GM12865 (cell line): ENCODE measurements at regions not wholly inside any gene's neighbourhood (a gene's known extent, or its start where the extent isn't known, plus 50 kb on each side); places are given as distances from the start of the nearest gene placed in this dataset.

Source experiments
- DNase-seq: peaks from one replicate; pipeline ENCODE4 v3.0.0; 2010; ENCODE audit warnings: low read depth
- H3K4me3 ChIP-seq: 2 replicates; pipeline ENCODE4 v1.5.1; 2011; ENCODE audit warnings: mild to moderate bottlenecking, low read depth, low read length, control low read depth
- TF ChIP-seq, protein P1 (sequence below): IDR thresholded peaks from 2 replicates; pipeline ENCODE4 v1.5.1; 2011; ENCODE audit warnings: low read length, control low read depth, low read depth, inconsistent platforms; ENCODE audit not compliant: insufficient read depth; ENCODE audit errors: missing control alignments

GRCh38 chr9:78811622-78812276 lies 514.8 kb downstream of the PSAT1 start:
- TF ChIP-seq, protein P1, sequence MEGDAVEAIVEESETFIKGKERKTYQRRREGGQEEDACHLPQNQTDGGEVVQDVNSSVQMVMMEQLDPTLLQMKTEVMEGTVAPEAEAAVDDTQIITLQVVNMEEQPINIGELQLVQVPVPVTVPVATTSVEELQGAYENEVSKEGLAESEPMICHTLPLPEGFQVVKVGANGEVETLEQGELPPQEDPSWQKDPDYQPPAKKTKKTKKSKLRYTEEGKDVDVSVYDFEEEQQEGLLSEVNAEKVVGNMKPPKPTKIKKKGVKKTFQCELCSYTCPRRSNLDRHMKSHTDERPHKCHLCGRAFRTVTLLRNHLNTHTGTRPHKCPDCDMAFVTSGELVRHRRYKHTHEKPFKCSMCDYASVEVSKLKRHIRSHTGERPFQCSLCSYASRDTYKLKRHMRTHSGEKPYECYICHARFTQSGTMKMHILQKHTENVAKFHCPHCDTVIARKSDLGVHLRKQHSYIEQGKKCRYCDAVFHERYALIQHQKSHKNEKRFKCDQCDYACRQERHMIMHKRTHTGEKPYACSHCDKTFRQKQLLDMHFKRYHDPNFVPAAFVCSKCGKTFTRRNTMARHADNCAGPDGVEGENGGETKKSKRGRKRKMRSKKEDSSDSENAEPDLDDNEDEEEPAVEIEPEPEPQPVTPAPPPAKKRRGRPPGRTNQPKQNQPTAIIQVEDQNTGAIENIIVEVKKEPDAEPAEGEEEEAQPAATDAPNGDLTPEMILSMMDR, result no peak
- DNase-seq, result no peak
- no peak overlapping the region for H3K4me3 ChIP-seq

DNA sequence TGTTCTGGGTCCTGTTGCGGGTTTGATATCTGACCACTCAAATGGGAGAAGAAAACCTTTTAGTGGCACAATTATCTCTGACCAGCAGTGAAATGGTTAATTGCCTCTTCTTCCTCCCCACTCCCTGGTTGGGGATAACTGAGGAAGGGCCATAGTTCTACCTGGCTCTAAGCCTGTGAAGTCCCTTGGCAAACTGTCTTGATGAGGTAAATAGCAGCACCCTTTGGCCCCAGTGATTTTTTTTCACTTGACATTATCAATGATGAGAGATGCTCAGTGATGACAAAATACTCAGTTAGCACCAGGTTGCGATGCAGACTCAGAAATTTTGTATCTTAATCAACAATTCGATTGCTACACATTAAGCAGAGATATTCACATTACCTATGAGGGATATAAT lies 515.7 kb downstream of the PSAT1 start:
- no peak overlapping the region for H3K4me3 ChIP-seq
- TF ChIP-seq, protein P1, result no peak
- DNase-seq, result no peak

DNA sequence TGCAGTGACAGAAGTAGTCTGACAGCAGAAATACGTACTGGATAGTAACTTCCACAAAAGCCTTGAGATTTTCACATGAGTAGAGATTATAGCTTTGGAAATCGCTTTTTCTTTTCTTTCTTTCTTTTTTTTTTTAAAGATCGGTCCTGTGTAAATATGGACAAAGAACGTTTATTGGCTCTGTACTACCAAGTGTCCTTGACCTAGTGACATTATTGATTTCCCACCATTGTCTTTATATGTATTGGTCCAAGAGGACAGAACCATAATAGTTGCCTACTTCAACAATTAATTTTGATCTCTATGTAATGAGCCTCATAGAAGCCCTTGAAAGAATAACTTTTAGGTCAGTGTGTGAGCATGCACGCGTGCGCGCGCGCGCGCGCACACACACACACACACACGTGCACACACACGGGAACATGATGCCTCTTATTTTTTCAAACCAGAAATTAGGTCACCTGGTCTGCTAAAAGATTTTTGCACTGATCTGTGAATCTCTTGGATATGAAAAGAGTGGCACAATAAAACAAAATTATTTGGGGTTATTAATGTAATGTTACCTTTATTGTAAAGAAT lies 516.8 kb downstream of the PSAT1 start:
- no peak overlapping the region for H3K4me3 ChIP-seq
- DNase-seq, result no peak
- TF ChIP-seq, protein P1, result no peak

DNA sequence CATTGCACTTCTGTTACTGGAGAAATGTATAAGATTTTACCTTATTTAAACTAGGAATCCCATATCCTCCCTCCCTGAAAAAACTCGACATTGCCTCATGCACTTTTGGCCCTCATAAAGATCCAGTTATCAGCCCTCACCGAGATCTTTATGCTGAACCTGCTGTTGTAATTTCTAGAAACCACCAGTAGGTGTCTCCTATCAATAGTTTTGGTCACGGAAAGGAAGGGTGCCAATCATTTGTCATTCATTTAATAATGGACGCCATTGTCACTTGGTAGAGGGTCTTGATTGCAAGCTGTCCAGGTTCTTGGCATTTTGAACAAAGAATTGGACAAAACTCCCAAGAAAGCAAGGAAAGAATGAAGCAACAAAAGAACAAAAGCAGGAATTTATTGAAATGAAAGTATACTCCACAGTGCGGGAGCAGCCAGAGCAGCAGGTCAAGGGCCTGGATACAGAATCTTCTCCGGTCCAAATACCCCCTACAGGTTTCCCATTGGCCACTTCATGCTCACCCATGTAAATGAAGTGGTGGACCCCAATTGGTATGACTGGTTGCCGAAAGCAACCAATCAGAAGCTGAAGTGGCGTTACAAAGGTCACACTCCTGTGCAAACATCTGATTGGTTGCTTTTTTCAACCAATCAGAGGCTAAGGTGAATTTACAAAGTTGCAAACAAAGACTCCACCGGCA lies 524.3 kb downstream of the PSAT1 start:
- peak; percentile 45 for DNase-seq

DNA sequence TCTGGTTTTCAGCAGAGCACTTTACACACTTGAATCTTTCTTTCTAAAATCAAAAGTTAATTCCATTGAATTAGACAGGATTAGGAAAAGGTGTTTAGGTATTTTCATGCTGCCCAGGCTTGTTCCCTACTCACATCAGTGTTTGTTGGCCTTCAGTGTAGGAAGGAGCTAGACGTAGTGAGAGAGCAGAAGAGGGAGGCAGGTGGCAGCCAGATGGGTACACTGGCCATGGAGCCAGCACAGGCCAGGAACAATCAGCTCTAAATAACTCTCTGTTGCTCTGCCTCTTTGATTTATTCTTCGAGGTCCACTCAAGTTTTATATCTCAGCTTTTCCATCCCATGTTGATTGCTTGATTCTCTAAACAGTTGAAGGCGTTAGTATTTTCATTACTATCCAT lies 529.6 kb downstream of the PSAT1 start:
- DNase-seq, result no peak
- no peak overlapping the region for H3K4me3 ChIP-seq
- TF ChIP-seq, protein P1, result no peak

More for the DNA sequence above, 524.3 kb downstream of the PSAT1 start:
- H3K4me3 ChIP-seq, result no peak overlapping the region
- TF ChIP-seq, protein P1, result peak; percentile 56

DNA sequence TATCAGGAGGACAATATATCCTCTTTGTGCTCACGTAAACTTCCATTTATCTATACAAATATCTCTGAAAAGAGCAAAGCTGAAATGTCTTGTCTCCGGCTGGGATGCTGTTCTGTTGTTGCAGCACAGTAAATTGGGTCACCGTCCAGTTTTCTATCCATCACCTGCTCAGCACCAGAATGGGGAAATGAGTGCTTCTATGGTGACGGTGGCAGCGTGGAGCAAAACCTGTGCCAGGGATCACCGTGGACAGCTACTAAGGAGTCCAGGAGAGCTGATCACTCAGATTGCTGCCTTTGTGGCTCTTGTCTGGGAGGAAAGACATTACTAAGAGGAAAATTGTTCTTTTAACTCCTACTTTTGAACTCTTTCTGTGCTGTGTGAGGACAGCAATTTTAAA lies 531.6 kb downstream of the PSAT1 start:
- H3K4me3 ChIP-seq, result no peak overlapping the region
- TF ChIP-seq, protein P1, result no peak
- no peak for DNase-seq
